ENCODE measurements at regions not wholly inside any gene's neighbourhood (a gene's known extent, or its start where the extent isn't known, plus 50 kb on each side); places are given as distances from the start of the nearest gene placed in this dataset.

GRCh38 chr5:88662846-88663245 is 220.1 kb downstream of the MEF2C start:
- no peak for TF ChIP-seq CTCF (IDR thresholded peaks at IDR 0.05)
- no peak for TF ChIP-seq POLR2A (IDR thresholded peaks at IDR 0.05)
